ENCODE measurements at regions not wholly inside any gene's neighbourhood (a gene's known extent, or its start where the extent isn't known, plus 50 kb on each side); places are given as distances from the start of the nearest gene placed in this dataset.
"Not testable (repeated sequence)": the region's sequence is repeated elsewhere in the genome, so short reads cannot be mapped to it uniquely, and the experiment has no call there.

GRCh38 chr6:48951917-48952316 is 511.1 kb downstream of the MMUT start:
- H3K36me3 ChIP-seq (ENCODE audit: control insufficient read depth, insufficient read depth, low read length): no peaks in the 10 kb centered on the region
- DNase-seq (ENCODE audit: low read depth) (no peak), FAIRE-seq (no peak)
- no peak for TF ChIP-seq CTCF (IDR thresholded peaks at IDR 0.05; ENCODE audit: insufficient read depth, low read length, severe bottlenecking)
- H3K27me3 ChIP-seq (ENCODE audit: control insufficient read depth, insufficient read depth, low read length): no peaks in the 10 kb centered on the region
- no peak overlapping the region for H3K4me3 ChIP-seq (ENCODE audit: low read depth, low read length)

GRCh38 chr6:48944276-48944675 is 518.8 kb downstream of the MMUT start:
- not testable (repeated sequence) for FAIRE-seq; H3K27me3 ChIP-seq (ENCODE audit: control insufficient read depth, insufficient read depth, low read length); DNase-seq (ENCODE audit: low read depth); H3K4me3 ChIP-seq (ENCODE audit: low read depth, low read length); H3K36me3 ChIP-seq (ENCODE audit: control insufficient read depth, insufficient read depth, low read length)

GRCh38 chr6:48933136-48933535 is 529.9 kb downstream of the MMUT start:
- DNase-seq (ENCODE audit: low read depth) (peak; percentile 51), FAIRE-seq (no peak)
- Histone ChIP-seq H3K36me3 (ENCODE audit: control insufficient read depth, insufficient read depth, low read length) (no peaks in the 10 kb centered on the region), H3K27me3 (ENCODE audit: control insufficient read depth, insufficient read depth, low read length) (no peaks in the 10 kb centered on the region), H3K4me3 (ENCODE audit: low read depth, low read length) (no peak overlapping the region)
- TF ChIP-seq CTCF (IDR thresholded peaks at IDR 0.05; ENCODE audit: insufficient read depth, low read length, severe bottlenecking): no peak

- FAIRE-seq: no peak
- H3K36me3 ChIP-seq (ENCODE audit: control insufficient read depth, insufficient read depth, low read length): no peaks in the 10 kb centered on the region
- H3K27me3 ChIP-seq (ENCODE audit: control insufficient read depth, insufficient read depth, low read length): no peaks in the 10 kb centered on the region
- no peak for TF ChIP-seq CTCF (IDR thresholded peaks at IDR 0.05; ENCODE audit: insufficient read depth, low read length, severe bottlenecking)
- no peak overlapping the region for H3K4me3 ChIP-seq (ENCODE audit: low read depth, low read length)
- DNase-seq (ENCODE audit: low read depth): no peak
Observed at GRCh38 chr6:48928937-48929336, 534.1 kb downstream of the MMUT start.

GRCh38 chr6:48922837-48923236 is 540.2 kb downstream of the MMUT start:
- Histone ChIP-seq H3K4me3 (ENCODE audit: low read depth, low read length) (no peak overlapping the region), H3K36me3 (ENCODE audit: control insufficient read depth, insufficient read depth, low read length) (no peaks in the 10 kb centered on the region), H3K27me3 (ENCODE audit: control insufficient read depth, insufficient read depth, low read length) (no peaks in the 10 kb centered on the region)
- no peak for DNase-seq (ENCODE audit: low read depth)
- FAIRE-seq: no peak
- no peak for TF ChIP-seq CTCF (IDR thresholded peaks at IDR 0.05; ENCODE audit: insufficient read depth, low read length, severe bottlenecking)

GRCh38 chr6:48919555-48919954 is 543.5 kb downstream of the MMUT start:
- no peak for FAIRE-seq

More at GRCh38 chr6:48919555-48919954, 543.5 kb downstream of the MMUT start:
- Histone ChIP-seq H3K4me3 (ENCODE audit: low read depth, low read length) (no peak overlapping the region), H3K36me3 (ENCODE audit: control insufficient read depth, insufficient read depth, low read length) (no peaks in the 10 kb centered on the region), H3K27me3 (ENCODE audit: control insufficient read depth, insufficient read depth, low read length) (no peaks in the 10 kb centered on the region)
- no peak for DNase-seq (ENCODE audit: low read depth)
- no peak for TF ChIP-seq CTCF (IDR thresholded peaks at IDR 0.05; ENCODE audit: insufficient read depth, low read length, severe bottlenecking)
